ENCODE measurements at regions not wholly inside any gene's neighbourhood (a gene's known extent, or its start where the extent isn't known, plus 50 kb on each side); places are given as distances from the start of the nearest gene placed in this dataset.

GRCh38 chrX:140447150-140447549 lies 57.7 kb downstream of the SOX3 start:
- TF ChIP-seq POLR2A (IDR thresholded peaks at IDR 0.05) (no peak), CTCF (IDR thresholded peaks at IDR 0.05) (no peak)
- no peak for DNase-seq (ENCODE audit: low spot score in 2 of 2)
- H3K4me3 ChIP-seq (ENCODE audit: low read depth, poor library complexity, severe bottlenecking) = no peak overlapping the region
- intact Hi-C loops (cut with DNase I; ENCODE audit: low total_unique reads) = no loop called here
- WGBS, 2 donors = 30 to 58% methylated on average over 1 of the region's 1 CpG

GRCh38 chrX:140440876-140441275 lies 64.0 kb downstream of the SOX3 start:
- DNase-seq (ENCODE audit: low spot score in 2 of 2) = no peak
- 33 to 41% methylated on average over 8 of the region's 8 CpGs for WGBS, 2 donors
- intact Hi-C loops (cut with DNase I; ENCODE audit: low total_unique reads) = no loop called here
- no peak overlapping the region for H3K4me3 ChIP-seq (ENCODE audit: low read depth, poor library complexity, severe bottlenecking)
- no peak for TF ChIP-seq CTCF (IDR thresholded peaks at IDR 0.05)
- TF ChIP-seq POLR2A (IDR thresholded peaks at IDR 0.05) = no peak

GRCh38 chrX:140439476-140439875 lies 65.4 kb downstream of the SOX3 start:
- no peak for TF ChIP-seq POLR2A (IDR thresholded peaks at IDR 0.05)
- DNase-seq (ENCODE audit: low spot score in 2 of 2) = no peak
- intact Hi-C loops (cut with DNase I; ENCODE audit: low total_unique reads) = no loop called here
- WGBS, 2 donors = 5 to 23% methylated on average over 23 to 27 of the region's 35 CpGs
- no peak overlapping the region for H3K4me3 ChIP-seq (ENCODE audit: low read depth, poor library complexity, severe bottlenecking)

GRCh38 chrX:140434347-140434746 lies 70.5 kb downstream of the SOX3 start:
- TF ChIP-seq CTCF (IDR thresholded peaks at IDR 0.05) (no peak), POLR2A (IDR thresholded peaks at IDR 0.05) (no peak)
- no peak for DNase-seq (ENCODE audit: low spot score in 2 of 2)
- intact Hi-C loops (cut with DNase I; ENCODE audit: low total_unique reads) = no loop called here
- H3K4me3 ChIP-seq (ENCODE audit: low read depth, poor library complexity, severe bottlenecking) = no peak overlapping the region
- WGBS, 2 donors = 23 to 34% methylated on average over 2 of the region's 2 CpGs

- 46 to 64% methylated on average over 4 of the region's 4 CpGs for WGBS, 2 donors
- intact Hi-C loops (cut with DNase I; ENCODE audit: low total_unique reads) = no loop called here
- TF ChIP-seq POLR2A (IDR thresholded peaks at IDR 0.05) = no peak
- TF ChIP-seq CTCF (IDR thresholded peaks at IDR 0.05) = no peak
- H3K4me3 ChIP-seq (ENCODE audit: low read depth, poor library complexity, severe bottlenecking) = no peak overlapping the region
- no peak for DNase-seq (ENCODE audit: low spot score in 2 of 2)
Measured at GRCh38 chrX:140433582-140433981, 71.3 kb downstream of the SOX3 start.

GRCh38 chrX:140432346-140433175 lies 72.3 kb downstream of the SOX3 start:
- no peak for DNase-seq (ENCODE audit: low spot score in 2 of 2)
- TF ChIP-seq CTCF (IDR thresholded peaks at IDR 0.05) = no peak
- TF ChIP-seq POLR2A (IDR thresholded peaks at IDR 0.05) = no peak
- intact Hi-C loops (cut with DNase I; ENCODE audit: low total_unique reads) = no loop called here
- no peak overlapping the region for H3K4me3 ChIP-seq (ENCODE audit: low read depth, poor library complexity, severe bottlenecking)
- WGBS, 2 donors = 44 to 60% methylated on average over 2 to 4 of the region's 4 CpGs

Data from lower leg skin (tissue), 4 donors.